HuH-7 (cell line): ENCODE measurements at regions not wholly inside any gene's neighbourhood (a gene's known extent, or its start where the extent isn't known, plus 50 kb on each side); places are given as distances from the start of the nearest gene placed in this dataset.

ENCODE experiments used
- DNase-seq: peaks from one replicate; pipeline ENCODE4 v3.0.0; 2011; ENCODE audit warnings: low spot score

DNA sequence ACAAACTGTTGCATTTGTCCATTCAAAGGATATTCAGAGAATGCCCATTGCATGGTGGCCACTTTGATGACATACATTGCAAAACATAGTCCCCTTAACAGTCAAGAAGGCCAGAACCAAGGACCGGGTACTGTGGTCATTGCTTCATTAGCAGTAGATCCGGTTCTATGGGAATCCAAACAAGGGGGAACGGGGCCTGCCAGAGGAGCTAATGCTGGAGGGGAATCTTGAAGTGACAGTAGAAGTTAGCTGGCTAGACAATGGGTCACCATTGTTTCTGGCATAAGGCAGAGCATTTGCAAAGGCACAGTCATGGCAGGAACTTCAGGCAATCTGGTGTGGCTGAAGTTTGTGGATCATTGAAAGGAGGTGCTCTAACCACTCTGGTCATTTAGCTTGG, 279.7 kb downstream of the SS18 start:
- DNase-seq: no peak

DNA sequence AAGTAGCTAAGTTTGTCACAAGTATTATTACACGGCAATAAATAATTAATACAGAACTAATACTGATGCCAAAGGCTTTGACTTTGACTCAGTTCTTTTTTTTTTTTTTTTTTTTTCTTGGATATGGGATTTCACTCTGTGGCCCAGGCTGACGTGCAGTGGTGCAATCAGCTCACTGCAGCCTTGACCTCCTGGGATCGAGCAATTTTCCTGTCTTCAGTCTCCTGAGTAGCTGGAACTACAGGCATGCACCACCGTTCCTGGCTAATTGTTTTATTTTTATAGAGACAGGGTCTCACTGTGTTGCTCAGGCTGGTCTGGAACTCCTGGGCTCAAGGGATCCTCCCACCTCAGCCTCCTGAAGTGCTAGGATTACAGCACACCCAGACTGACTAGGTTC, 284.5 kb downstream of the SS18 start:
- DNase-seq: no peak

DNA sequence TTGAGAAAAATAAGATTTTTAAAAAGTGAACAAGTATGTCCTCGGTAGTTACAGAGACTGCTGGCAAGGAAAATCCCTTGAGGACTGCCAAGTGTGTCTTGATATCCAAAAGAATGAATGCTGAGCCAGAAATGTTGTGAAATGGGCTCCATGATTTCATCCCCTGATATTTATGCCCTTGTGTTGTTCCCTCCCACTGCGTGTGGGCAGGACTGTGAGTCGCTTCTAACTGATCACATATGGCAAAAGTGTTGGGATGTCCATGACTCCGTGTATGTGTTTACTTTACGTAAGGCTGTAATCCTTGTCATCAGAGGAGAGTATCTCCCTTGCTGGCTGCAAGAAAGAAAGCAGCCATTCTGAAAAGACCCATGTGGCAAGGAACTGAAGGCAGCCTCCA, 285.1 kb downstream of the SS18 start:
- no peak for DNase-seq

- no peak for DNase-seq
These were observed 291.2 kb downstream of the SS18 start for GRCh38 chr18:25799231-25799630.

DNA sequence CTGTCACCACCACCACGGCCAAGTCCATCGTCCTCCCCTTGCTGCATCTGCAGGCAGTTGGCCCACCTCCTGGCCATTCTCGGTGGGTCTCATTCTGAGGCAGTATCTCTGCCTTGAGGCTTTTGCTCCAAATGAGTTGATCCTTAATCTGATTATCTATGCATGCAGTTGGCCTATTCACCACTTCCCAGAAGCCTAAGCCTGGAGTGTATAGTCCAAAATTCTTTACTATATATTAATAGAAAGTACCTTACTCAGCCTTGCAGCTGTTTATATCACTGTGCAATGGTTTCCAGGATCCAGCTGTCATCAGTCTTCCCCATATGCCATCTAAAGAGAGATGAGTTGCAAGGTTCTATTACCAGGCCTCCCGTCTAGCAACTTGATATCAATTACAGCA, 292.4 kb downstream of the SS18 start:
- no peak for DNase-seq

GRCh38 chr18:25795213-25795612, 295.2 kb downstream of the SS18 start:
- no peak for DNase-seq

DNA sequence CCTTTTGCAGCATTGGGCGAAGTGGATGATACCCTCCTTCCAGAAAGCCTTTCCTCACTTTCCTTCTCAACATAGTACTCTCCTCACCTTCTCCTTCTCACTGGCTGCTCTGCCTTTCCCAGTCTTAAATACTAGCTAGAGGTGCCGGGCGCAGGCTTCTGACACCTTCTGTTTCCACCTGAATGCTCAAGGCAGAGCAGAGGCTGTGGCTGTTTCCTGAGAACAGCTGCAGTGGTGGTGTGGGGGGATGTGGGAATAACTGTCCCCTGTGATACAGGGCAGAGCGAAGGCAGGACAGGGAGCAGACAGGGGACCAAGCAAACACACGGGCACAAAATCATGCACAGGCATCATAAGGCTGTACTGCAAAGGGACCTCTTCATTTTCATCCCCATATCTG, 303.1 kb downstream of the SS18 start:
- DNase-seq: no peak

DNA sequence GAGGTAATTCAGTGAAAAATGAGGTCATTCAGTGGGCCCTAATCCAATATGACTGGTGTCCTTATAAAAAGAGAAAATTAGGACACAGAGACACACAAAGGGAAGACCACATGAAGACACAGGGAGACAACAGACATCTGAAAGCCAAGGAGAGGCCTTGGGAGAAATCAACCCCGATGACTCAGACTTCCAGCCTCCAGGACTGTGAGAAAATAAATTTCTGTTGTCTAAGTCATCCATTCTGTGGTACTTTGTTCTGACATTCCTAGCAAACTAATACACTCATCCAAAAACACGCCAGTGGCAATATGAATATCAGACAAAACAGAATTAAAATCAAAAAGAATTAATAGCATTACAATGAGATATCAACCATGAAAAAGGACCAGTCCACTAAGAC, 303.7 kb downstream of the SS18 start:
- no peak for DNase-seq

DNA sequence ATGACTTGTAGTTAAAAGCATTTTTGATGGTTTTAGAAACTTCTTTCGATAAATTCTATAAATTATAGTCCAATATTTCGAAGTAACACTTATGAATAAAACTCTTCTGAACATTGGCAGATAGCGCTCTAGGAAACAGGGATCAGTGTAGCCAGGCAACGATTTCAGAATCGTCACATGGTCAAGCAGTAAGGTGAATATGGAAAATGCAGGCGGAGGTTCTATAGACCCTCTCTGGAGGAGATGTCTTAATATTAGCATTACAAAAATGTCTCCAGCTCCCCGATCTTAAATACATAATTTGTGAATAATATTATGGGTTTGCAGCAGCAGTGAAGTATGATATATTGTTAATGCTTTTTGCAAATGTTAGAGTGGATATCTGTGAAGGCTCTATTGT, 310.3 kb downstream of the SS18 start:
- no peak for DNase-seq

GRCh38 chr18:25771796-25772195, 318.6 kb downstream of the SS18 start:
- DNase-seq: no peak

- DNase-seq: no peak
These were observed 325.6 kb downstream of the SS18 start for GRCh38 chr18:25764777-25765176.

- no peak for DNase-seq
These were observed 331.3 kb downstream of the SS18 start for GRCh38 chr18:25759111-25759510.

DNA sequence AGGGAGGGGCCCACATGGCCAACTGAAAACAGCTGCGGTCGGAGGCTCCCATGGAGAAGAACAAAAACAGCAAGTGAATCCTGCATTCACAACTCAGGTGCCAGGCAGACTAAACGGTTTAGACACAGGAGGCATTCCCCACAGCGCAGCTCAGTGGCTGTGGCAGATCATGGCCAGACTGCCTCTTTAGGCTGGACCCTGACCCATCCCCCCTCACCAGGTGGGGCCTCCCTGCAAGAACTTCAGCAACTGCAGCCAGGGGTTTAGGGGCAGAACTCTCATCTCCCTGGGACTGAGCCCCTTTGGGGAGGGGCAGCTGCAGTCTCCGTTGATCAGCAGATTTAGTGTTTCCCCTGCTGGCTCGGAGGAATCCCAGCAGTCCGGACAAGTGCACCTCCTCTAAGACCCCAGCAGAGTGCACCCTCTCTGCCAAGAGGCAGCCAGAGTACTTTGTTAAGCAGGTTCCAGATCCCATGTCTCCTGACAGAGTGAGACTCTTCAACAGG, 346.7 kb downstream of the SS18 start:
- no peak for DNase-seq

- DNase-seq: no peak
These were observed 351.0 kb downstream of the SS18 start for GRCh38 chr18:25739376-25739775.

GRCh38 chr18:25737710-25738311, 352.6 kb downstream of the SS18 start:
- no peak for DNase-seq

GRCh38 chr18:25736516-25736915, 353.9 kb downstream of the SS18 start:
- DNase-seq: no peak

DNA sequence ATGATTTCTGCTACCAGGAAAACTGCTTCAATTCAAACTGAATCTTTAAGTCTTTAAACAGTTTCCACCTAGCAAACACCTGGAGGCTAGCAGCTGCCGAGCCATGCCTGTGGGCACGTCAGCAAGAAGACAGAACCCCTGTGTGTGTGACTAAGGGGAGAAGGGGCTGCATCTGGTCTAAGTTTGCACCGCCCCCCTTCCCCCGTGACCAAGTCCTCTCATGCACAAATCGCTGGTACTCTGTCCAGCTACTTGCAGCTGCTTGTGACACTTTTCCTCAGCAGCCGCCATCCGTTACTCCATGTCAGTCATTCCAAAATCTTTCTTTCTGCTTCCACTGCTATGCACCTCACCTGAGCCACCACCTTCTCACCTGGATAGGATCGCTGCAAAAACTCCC, 355.0 kb downstream of the SS18 start:
- DNase-seq: no peak

- DNase-seq: no peak
These were observed 356.1 kb downstream of the SS18 start for GRCh38 chr18:25734336-25734735.

DNA sequence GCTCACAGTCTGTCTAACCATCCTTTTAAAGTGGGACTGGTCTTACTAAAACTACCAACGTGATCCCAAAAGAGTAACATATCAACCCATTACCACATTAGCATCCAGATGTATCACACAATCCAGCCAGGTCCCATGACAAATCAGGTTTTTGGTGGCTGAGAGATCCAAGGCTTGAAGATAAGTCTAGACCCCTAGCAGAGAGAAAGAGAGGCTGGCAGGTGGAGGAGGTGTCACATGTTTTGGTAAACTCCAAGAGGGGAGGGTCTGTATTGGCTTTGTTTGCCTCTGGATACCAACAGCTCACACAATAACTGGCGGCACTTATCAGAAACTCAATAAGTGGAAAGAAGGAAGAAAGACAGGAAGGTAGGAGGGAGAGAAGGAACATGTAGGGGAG, 357.6 kb downstream of the SS18 start:
- DNase-seq: no peak

DNA sequence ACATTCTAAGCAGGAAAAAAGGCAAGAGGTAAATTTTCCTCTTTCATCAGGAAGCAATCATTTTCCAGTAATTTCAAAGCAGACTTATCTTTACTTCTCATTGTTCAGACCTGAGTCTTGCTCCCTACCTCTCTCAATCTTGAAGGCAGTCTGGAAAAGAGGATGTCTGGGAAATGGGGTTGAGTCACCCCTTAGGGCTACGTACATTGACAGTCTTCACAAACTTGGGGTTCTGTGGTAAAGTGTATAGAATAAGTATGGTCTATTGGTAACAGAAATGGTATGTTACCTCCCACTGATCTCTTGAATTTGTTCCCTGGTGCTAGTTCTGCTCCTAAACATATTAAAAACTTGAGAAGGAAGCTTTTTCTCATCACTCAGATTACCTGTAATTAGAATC, 361.3 kb downstream of the SS18 start:
- DNase-seq: no peak

DNA sequence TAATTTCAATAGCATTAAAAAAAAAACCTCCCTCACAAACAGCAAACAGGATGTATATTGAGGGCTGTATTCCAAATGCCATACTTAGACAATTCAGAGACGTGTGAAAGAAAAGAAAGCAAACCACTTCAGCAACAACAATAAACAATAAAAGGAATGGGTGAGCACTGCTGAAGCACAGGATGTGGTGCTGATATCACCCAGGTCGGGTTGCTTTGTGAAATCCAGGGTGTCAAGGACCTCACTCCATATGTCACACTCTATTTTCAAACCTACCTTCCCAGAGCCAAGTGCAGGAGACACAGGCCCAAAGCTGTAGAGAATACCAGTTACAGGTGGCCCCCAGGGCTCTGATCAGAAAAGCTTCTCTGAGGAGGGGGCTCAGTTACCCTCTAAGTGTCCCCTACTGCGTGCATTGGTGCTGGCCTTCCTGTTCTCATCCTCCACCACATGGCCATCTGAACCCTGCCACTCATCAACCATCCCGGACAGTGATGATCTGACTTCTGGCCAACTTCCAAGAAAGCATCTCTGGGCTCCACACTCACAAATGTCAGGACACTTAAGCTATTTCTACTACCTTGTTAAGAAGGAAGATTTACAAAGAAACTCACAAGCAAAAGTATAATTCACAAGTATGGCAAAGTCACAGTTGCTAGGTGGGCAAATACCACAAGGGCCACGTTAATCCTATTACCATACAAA, 363.0 kb downstream of the SS18 start:
- DNase-seq: no peak

- DNase-seq: no peak
These were observed 364.1 kb downstream of the SS18 start for GRCh38 chr18:25726298-25726697.

GRCh38 chr18:25725501-25725900, 364.9 kb downstream of the SS18 start:
- no peak for DNase-seq

DNA sequence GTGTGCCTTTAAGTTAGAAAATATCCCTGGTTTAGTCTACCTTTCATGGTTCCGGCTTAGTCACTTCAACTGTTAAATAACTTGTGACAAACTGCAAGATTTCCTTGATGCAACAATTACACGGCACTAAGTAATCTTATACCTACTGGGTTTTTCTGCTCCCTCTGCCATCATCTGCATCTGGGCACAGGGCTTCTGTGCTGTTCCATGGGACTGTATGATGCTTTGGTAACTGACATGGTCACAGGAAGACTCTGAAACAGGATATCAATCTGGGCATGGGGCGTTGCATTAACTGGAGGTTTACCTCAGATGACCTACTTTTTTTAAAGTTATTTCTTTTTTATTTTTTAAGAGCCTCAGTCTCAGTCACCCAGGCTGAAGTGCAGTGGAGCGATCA, 365.4 kb downstream of the SS18 start:
- DNase-seq: no peak
